ENCODE measurements at regions not wholly inside any gene's neighbourhood (a gene's known extent, or its start where the extent isn't known, plus 50 kb on each side); places are given as distances from the start of the nearest gene placed in this dataset.

- H3K36me3 ChIP-seq, result no peaks in the 10 kb centered on the region
- TF ChIP-seq CTCF (IDR thresholded peaks at IDR 0.05; ENCODE audit: low read depth, low read length), result no peak
- H3K4me3 ChIP-seq (ENCODE audit: low read depth, low read length), result no peak overlapping the region
- H3K27ac ChIP-seq, result no peak overlapping the region
- peaks cover 3% of the 10 kb centered on the region for H3K27me3 ChIP-seq (ENCODE audit: insufficient read depth, low read depth, severe bottlenecking)
- no peaks in the 10 kb centered on the region for H3K9me3 ChIP-seq (ENCODE audit: severe bottlenecking)
- DNase-seq, result no peak
Observed at GRCh38 chr4:13174001-13174400, 310.1 kb downstream of the RAB28 start.

GRCh38 chr4:13171292-13172057 lies 312.7 kb downstream of the RAB28 start:
- Histone ChIP-seq H3K27ac (no peak overlapping the region), H3K36me3 (no peaks in the 10 kb centered on the region), H3K4me3 (ENCODE audit: low read depth, low read length) (no peak overlapping the region), H3K9me3 (ENCODE audit: severe bottlenecking) (no peaks in the 10 kb centered on the region), H3K27me3 (ENCODE audit: insufficient read depth, low read depth, severe bottlenecking) (peaks cover 3% of the 10 kb centered on the region)
- no peak for TF ChIP-seq CTCF (IDR thresholded peaks at IDR 0.05; ENCODE audit: low read depth, low read length)
- DNase-seq, result no peak

- Histone ChIP-seq H3K27me3 (ENCODE audit: insufficient read depth, low read depth, severe bottlenecking) (peaks cover 3% of the 10 kb centered on the region), H3K27ac (no peak overlapping the region), H3K36me3 (no peaks in the 10 kb centered on the region), H3K4me3 (ENCODE audit: low read depth, low read length) (no peak overlapping the region), H3K9me3 (ENCODE audit: severe bottlenecking) (no peaks in the 10 kb centered on the region)
- no peak for TF ChIP-seq CTCF (IDR thresholded peaks at IDR 0.05; ENCODE audit: low read depth, low read length)
- no peak for DNase-seq
Observed at GRCh38 chr4:13169731-13170525, 314.2 kb downstream of the RAB28 start.

GRCh38 chr4:13168326-13168725 lies 315.8 kb downstream of the RAB28 start:
- peaks cover 3% of the 10 kb centered on the region for H3K27me3 ChIP-seq (ENCODE audit: insufficient read depth, low read depth, severe bottlenecking)
- no peak overlapping the region for H3K4me3 ChIP-seq (ENCODE audit: low read depth, low read length)
- no peak for DNase-seq
- no peak overlapping the region for H3K27ac ChIP-seq
- TF ChIP-seq CTCF (IDR thresholded peaks at IDR 0.05; ENCODE audit: low read depth, low read length), result no peak
- H3K36me3 ChIP-seq, result no peaks in the 10 kb centered on the region
- H3K9me3 ChIP-seq (ENCODE audit: severe bottlenecking), result no peaks in the 10 kb centered on the region

- H3K36me3 ChIP-seq, result no peaks in the 10 kb centered on the region
- no peaks in the 10 kb centered on the region for H3K27me3 ChIP-seq (ENCODE audit: insufficient read depth, low read depth, severe bottlenecking)
- H3K9me3 ChIP-seq (ENCODE audit: severe bottlenecking), result no peaks in the 10 kb centered on the region
- no peak for TF ChIP-seq CTCF (IDR thresholded peaks at IDR 0.05; ENCODE audit: low read depth, low read length)
- no peak for DNase-seq
- no peak overlapping the region for H3K27ac ChIP-seq
- no peak overlapping the region for H3K4me3 ChIP-seq (ENCODE audit: low read depth, low read length)
Observed at GRCh38 chr4:13166214-13166613, 317.9 kb downstream of the RAB28 start.
